Transverse colon (tissue), 4 donors: ENCODE measurements at regions not wholly inside any gene's neighbourhood (a gene's known extent, or its start where the extent isn't known, plus 50 kb on each side); places are given as distances from the start of the nearest gene placed in this dataset.

Experiments
- DNase-seq: peaks from one replicate; pipeline ENCODE4 v3.0.0-alpha.2; 2019
- H3K27ac ChIP-seq, 4 donors: fragments of 200-600 bp; sonication (generic); 2 replicates each; pipeline ENCODE4 v1.5.1; 2016 to 2018; ENCODE audit warnings: inconsistent platforms in 4 of 4
- H3K27me3 ChIP-seq: fragments of 200-600 bp; sonication (generic); 2 replicates; pipeline ENCODE4 v1.5.1; 2017; ENCODE audit warnings: inconsistent platforms
- H3K36me3 ChIP-seq, 4 donors: fragments of 200-600 bp; sonication (generic); 2 replicates each; pipeline ENCODE4 v1.5.1; 2017 to 2019; ENCODE audit warnings: inconsistent platforms in 4 of 4
- H3K4me1 ChIP-seq, 4 donors: fragments of 200-600 bp; sonication (generic); 2 replicates each; pipeline ENCODE4 v1.5.1; 2017 to 2020; ENCODE audit warnings: inconsistent platforms in 4 of 4
- H3K4me3 ChIP-seq, 4 donors: fragments of 200-600 bp; sonication (generic); 1 replicate in 1 of 4; 2 replicates in 3 of 4; pipeline versions ENCODE4 v1.5.1 to v1.6.1; 2017 to 2019; ENCODE audit warnings: inconsistent platforms in 4 of 4
- H3K9me3 ChIP-seq, 2 donors: fragments of 200-600 bp; sonication (generic); 2 replicates each; pipeline ENCODE4 v1.5.1; 2017 to 2019; ENCODE audit warnings: inconsistent platforms in 2 of 2
- CTCF ChIP-seq, 5 experiments: fragments of 200-600 bp in 3 of 5; fragments of 450-650 bp in 2 of 5; sonication (generic) in 3 of 5; IDR thresholded peaks; 1 replicate in 2 of 5; 2 replicates in 3 of 5; pipeline ENCODE4 v1.5.1; 2016 to 2017; ENCODE audit warnings: antibody characterized with exemption in 5 of 5, inconsistent platforms in 3 of 5, mild to moderate bottlenecking in 2 of 5, moderate library complexity in 1 of 5
- EP300 ChIP-seq: sonication (generic); formaldehyde crosslinking; IDR thresholded peaks from one replicate; pipeline ENCODE4 v1.6.1; 2017; ENCODE audit warnings: antibody characterized with exemption, low read depth
- POLR2A ChIP-seq: fragments of 450-650 bp; IDR thresholded peaks from one replicate; pipeline ENCODE4 v1.6.1; 2016; ENCODE audit warnings: antibody characterized with exemption, mild to moderate bottlenecking, moderate library complexity
- POLR2AphosphoS5 ChIP-seq, 3 donors: sonication (generic); formaldehyde crosslinking; IDR thresholded peaks; one replicate each; pipeline ENCODE4 v1.6.1; 2016; ENCODE audit warnings: antibody characterized with exemption in 3 of 3
- WGBS, 2 donors: methylation state at CpG; one replicate each; pipeline ENCODE4 v1.1.5; 2018; ENCODE audit warnings: low coverage in 1 of 2; 5-methylcytosine and 5-hydroxymethylcytosine counted together
- in situ Hi-C, 4 donors: fragments of 200-750 bp; cut with MboI; loops; one replicate each; pipeline versions ENCODE4 v1.15.0 to v1.15.1; 2017; ENCODE audit warnings: low sequenced_read_pairs in 3 of 4, low pct_ligation_motif_present in 1 of 4, low pct_unique_long_range_greater_than_20kb in 1 of 4
- intact Hi-C: fragments of 100-400 bp; cut with DNase I; formaldehyde crosslinking; loops from one replicate; pipeline ENCODE4 v1.15.1; 2023; ENCODE audit warnings: low total_unique reads

- DNase-seq, result no peak
- Histone ChIP-seq H3K9me3 (no peaks in the 10 kb centered on the region), H3K27ac (no peak overlapping the region), H3K4me3 (no peak overlapping the region), H3K4me1 (peaks cover 0 to 4% (median 1%) of the 10 kb centered on the region in 4 donors), H3K27me3 (no peaks in the 10 kb centered on the region), H3K36me3 (no peaks in the 10 kb centered on the region)
- intact Hi-C loops, result no loop called here
- TF ChIP-seq POLR2A (no peak), POLR2AphosphoS5 (IDR thresholded peaks at IDR 0.05) (no peak), CTCF (IDR thresholded peaks at IDR 0.05) (no peak), EP300 (no peak)
- WGBS, 2 donors, result 56 to 68% methylated on average over 6 of the region's 6 CpGs
- in situ Hi-C loops, result no loop called here
These were observed 105.1 kb downstream of the BMP4 start for GRCh38 chr14:53851394-53852090.

DNA sequence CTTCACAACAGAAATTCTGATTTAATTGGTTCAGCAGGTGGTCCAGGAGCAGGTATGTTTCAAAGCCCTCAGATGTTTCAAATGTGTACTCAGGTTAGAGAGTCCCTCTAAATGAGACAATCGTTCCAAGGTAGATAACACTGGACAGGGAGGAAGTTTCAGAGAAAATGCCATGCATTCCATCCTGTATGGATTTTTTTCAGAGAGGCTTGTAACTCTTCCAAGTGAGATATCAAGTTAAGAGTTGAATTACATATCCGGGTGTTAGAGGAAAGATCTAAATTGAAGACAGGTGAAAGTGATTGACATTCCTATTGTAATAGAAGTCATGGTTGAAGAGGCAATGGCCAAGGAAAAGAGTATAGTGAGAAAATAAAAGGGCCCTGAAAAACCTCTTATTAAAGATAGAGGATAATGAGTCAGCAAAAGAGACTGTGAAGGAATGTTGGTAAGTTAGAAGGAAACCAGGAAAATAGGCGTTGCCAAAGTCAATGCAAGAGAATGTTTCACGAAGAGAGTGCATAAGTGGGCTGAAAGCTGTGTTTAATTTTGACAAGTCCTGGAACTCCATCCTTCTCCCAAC lies 105.8 kb downstream of the BMP4 start:
- no peak for DNase-seq
- Histone ChIP-seq H3K36me3 (no peaks in the 10 kb centered on the region), H3K27me3 (no peaks in the 10 kb centered on the region), H3K4me3 (no peak overlapping the region), H3K27ac (no peak overlapping the region), H3K9me3 (no peaks in the 10 kb centered on the region), H3K4me1 (peaks cover 0 to 4% (median 1%) of the 10 kb centered on the region in 4 donors)
- no peak for TF ChIP-seq POLR2AphosphoS5 (IDR thresholded peaks at IDR 0.05)
- no peak for TF ChIP-seq POLR2A
- no peak for TF ChIP-seq CTCF (IDR thresholded peaks at IDR 0.05)
- no peak for TF ChIP-seq EP300
- in situ Hi-C loops (no loop called here), intact Hi-C loops (no loop called here)
- 36 to 57% methylated on average over 4 of the region's 4 CpGs for WGBS, 2 donors

- DNase-seq, result no peak
- no peak overlapping the region for H3K4me3 ChIP-seq
- no peaks in the 10 kb centered on the region for H3K27me3 ChIP-seq
- TF ChIP-seq CTCF (IDR thresholded peaks at IDR 0.05) (no peak), POLR2A (no peak), EP300 (no peak), POLR2AphosphoS5 (IDR thresholded peaks at IDR 0.05) (no peak)
- 88 to 94% methylated on average over 6 of the region's 6 CpGs for WGBS, 2 donors
- in situ Hi-C loops (no loop called here), intact Hi-C loops (no loop called here)
- H3K36me3 ChIP-seq, result no peaks in the 10 kb centered on the region
- no peaks in the 10 kb centered on the region for H3K9me3 ChIP-seq
- H3K27ac ChIP-seq, result no peak overlapping the region
- no peaks in the 10 kb centered on the region for H3K4me1 ChIP-seq
These were observed 107.1 kb downstream of the BMP4 start for GRCh38 chr14:53849549-53849948.

DNA sequence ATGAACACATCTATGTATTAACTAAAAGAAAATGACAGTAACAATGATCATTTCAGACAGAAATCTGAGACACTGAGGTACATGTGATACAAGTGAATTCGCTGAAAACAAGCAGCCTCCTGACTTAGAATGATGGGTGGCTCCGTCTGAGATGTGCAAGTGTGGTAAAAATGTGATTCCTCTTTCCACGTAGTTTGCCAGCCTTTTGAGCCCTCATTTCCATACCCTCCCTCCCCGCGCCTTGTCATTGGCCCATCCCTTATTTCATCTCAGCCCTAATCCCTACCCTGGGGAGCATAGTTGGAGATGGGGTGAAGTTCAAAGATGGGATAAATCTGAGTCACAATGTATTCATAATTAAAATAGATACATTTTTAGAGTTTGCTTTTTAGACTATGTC lies 107.8 kb downstream of the BMP4 start:
- no peaks in the 10 kb centered on the region for H3K4me1 ChIP-seq
- no peak overlapping the region for H3K27ac ChIP-seq
- no peak for DNase-seq
- no peaks in the 10 kb centered on the region for H3K9me3 ChIP-seq
- H3K4me3 ChIP-seq, result no peak overlapping the region
- TF ChIP-seq POLR2AphosphoS5 (IDR thresholded peaks at IDR 0.05), result no peak
- TF ChIP-seq EP300, result no peak
- TF ChIP-seq CTCF (IDR thresholded peaks at IDR 0.05), result no peak
- TF ChIP-seq POLR2A, result no peak
- H3K27me3 ChIP-seq, result no peaks in the 10 kb centered on the region
- intact Hi-C loops, result no loop called here
- in situ Hi-C loops, result no loop called here
- no peaks in the 10 kb centered on the region for H3K36me3 ChIP-seq
- 76 to 84% methylated on average over 5 of the region's 5 CpGs for WGBS, 2 donors
